AG10803 (cell line): ENCODE measurements at regions not wholly inside any gene's neighbourhood (a gene's known extent, or its start where the extent isn't known, plus 50 kb on each side); places are given as distances from the start of the nearest gene placed in this dataset.

Experiments used
- DNase-seq: peaks from one replicate; pipeline ENCODE4 v3.0.0; 2010; ENCODE audit warnings: low read depth
- H3K4me3 ChIP-seq: 2 replicates; pipeline ENCODE4 v1.5.1; 2011; ENCODE audit warnings: mild to moderate bottlenecking, low read length, control low read depth
- TF ChIP-seq, protein P1 (sequence below): conservative IDR thresholded peaks from 2 replicates; pipeline ENCODE4 v1.5.1; 2011; ENCODE audit warnings: mild to moderate bottlenecking, low read length, control low read depth, inconsistent platforms

DNA sequence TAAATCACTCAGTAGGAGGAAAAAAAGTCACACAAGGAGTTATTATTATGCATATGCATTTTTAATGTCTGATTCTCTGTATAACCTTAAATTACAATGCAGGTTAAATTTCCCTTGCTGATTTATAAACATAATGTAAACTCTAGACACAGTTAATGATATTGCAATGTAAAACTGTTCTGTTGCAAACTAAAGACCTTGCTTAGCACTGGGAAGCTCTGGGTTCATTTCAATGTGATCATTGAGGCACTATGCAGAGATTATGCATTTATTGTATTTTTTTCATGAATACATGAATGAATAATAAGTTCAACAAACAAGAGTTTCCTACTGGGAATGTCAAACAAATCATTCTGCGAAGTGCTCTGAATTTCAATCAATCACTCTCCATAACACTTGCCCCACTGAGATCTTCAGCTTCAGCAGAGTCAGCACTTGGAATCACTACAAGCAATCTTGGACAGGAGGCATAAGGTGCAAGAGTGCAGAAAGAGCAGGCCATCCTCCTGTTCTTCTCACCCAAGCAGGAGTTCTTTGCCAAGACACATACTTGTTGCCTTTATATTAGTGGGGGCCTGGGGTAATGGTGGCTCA, 232.1 kb downstream of the CSNK1G3 start:
- no peak for DNase-seq
- TF ChIP-seq, protein P1, sequence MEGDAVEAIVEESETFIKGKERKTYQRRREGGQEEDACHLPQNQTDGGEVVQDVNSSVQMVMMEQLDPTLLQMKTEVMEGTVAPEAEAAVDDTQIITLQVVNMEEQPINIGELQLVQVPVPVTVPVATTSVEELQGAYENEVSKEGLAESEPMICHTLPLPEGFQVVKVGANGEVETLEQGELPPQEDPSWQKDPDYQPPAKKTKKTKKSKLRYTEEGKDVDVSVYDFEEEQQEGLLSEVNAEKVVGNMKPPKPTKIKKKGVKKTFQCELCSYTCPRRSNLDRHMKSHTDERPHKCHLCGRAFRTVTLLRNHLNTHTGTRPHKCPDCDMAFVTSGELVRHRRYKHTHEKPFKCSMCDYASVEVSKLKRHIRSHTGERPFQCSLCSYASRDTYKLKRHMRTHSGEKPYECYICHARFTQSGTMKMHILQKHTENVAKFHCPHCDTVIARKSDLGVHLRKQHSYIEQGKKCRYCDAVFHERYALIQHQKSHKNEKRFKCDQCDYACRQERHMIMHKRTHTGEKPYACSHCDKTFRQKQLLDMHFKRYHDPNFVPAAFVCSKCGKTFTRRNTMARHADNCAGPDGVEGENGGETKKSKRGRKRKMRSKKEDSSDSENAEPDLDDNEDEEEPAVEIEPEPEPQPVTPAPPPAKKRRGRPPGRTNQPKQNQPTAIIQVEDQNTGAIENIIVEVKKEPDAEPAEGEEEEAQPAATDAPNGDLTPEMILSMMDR = no peak
- no peak overlapping the region for H3K4me3 ChIP-seq

DNA sequence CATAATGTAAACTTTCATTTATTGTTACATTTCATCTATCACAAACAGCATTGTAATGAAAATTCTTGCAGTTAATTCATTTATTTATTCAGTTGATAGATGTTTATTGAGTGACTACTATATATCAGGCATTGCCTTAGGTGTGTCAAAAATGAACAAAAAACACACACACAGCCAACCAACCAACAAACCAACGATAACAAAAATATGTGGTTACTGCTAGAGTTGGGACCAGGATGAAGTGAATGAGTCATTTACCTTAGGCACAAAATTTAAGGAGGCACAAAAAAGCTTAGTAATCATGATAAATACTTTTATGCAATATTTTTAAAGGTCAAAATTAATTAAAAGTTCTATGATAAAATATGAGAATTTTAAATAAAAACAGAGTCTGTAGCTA, 223.4 kb downstream of the CSNK1G3 start:
- no peak for DNase-seq
- no peak overlapping the region for H3K4me3 ChIP-seq
- TF ChIP-seq, protein P1 = no peak

DNA sequence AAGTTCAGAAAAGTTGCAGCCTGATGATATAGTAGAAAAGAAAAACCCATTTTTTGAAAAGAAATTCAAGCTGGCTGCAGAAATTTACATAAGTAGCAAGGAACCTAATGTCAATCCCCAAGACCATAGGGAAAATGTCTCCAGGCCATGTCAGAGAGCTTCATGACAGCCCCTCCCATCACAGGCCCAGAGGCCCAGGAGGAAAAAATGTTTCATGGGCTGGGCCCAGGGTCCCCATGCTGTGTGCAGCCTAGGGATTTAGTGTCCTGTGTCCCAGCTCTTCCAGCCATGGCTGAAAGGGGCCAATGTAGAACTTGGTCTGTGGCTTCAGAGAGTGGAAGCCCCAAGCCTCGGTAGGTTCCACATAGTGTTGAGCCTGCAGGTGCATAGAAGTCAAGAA, 220.3 kb downstream of the CSNK1G3 start:
- no peak for DNase-seq
- H3K4me3 ChIP-seq = no peak overlapping the region
- TF ChIP-seq, protein P1 = no peak

DNA sequence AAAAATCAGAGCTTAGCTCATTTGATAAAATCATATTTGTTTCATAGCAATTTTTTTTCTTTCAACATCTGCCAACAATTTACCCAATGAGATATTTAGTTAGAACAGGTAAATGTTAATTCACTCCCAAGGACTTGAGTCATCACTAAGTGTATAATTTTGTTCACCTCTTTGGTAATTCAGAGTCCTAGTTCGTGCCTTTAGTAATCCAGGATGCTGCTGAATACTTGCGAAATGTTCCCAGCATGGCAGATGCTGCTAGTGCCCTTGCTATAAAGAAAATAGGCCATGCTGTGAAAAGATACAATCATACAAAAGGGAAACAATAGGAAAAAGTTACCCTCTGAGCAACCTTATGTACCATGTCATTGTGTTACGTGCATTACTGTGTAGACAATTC, 210.5 kb downstream of the CSNK1G3 start:
- TF ChIP-seq, protein P1 = no peak
- DNase-seq = no peak
- H3K4me3 ChIP-seq = no peak overlapping the region

DNA sequence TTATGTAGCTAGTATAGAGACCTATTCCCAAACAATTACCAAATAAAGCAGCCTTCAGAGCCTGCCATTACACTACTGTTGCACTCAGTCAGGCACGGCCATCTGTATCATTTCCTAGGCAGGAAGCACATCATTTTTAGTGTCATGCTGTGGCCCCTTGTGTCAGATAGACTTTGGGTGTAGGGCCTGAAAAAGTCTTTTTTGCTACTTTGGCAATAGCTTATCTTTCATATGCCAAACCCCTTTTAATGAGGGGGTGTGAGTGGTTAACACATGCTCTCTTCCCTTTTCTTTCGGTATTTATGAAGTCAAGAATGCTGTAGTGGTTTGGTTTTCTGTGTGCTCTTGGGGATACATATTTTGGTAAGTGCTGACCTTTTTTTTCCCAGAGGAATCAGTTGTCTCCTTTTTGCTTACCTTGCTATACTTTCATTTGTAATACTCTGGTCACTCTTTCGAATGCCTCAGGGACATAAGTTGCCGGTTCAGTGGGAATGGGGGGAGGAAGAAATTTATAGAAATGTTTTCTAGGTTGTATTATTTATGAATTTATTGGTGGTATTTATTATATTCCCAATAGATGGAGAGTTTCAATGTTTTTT, 209.8 kb downstream of the CSNK1G3 start:
- TF ChIP-seq, protein P1 = no peak
- peak; percentile 56 for DNase-seq
- H3K4me3 ChIP-seq = no peak overlapping the region

DNA sequence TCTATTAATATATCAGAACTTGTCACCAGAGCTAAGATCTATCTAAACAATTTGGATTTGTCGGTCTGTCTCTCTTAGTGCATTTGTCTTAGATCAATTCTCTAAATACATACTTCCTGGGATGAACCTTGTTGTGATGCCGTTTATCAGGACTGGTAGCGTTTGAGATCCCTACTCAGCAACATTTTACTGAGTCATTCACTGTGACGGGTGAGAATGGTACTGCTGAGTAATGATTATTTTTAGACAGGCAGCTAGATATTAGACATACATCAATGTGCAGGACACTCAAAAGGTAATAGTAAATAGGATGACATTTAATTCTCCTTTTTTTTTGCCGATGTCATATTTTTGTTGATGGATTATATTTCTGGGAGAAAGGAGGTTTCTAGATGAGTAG, 209.0 kb downstream of the CSNK1G3 start:
- TF ChIP-seq, protein P1 = no peak
- no peak for DNase-seq
- H3K4me3 ChIP-seq = no peak overlapping the region

DNA sequence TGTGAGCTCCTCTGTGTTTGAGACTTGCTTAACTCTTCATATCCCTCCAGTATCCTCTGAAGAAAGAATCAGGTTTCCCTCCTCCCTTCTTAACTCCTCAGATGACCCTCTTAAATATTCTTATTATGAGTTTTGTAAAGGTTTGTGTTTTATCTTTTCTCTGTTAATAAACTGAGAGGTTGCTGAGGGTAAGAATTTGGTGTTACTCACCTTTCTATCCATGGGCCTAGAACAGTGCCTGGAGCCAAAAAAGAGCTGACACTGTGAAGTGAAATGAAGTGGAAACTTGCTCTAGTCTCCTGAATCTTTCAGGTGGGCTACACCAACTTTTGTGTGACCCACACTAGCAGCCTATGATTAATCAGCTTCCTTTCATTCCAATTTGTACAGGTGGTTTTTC, 208.4 kb downstream of the CSNK1G3 start:
- TF ChIP-seq, protein P1 = no peak

More for the DNA sequence above, 208.4 kb downstream of the CSNK1G3 start:
- DNase-seq = no peak
- no peak overlapping the region for H3K4me3 ChIP-seq
